HUES48 (cell line): ENCODE measurements at regions not wholly inside any gene's neighbourhood (a gene's known extent, or its start where the extent isn't known, plus 50 kb on each side); places are given as distances from the start of the nearest gene placed in this dataset.
A peak's percentile ranks its signal among the peaks of the same experiment; 100 is the strongest.

ENCODE experiments used
- H3K27ac ChIP-seq: one replicate; pipeline ENCODE4 v1.7.0; 2013; ENCODE audit warnings: low read depth, low read length, inconsistent platforms
- H3K27me3 ChIP-seq: 2 replicates; pipeline ENCODE4 v1.6.1; 2013; ENCODE audit warnings: mild to moderate bottlenecking, low read length; ENCODE audit not compliant: control insufficient read depth, insufficient read depth
- H3K36me3 ChIP-seq: 2 replicates; pipeline ENCODE4 v1.6.1; 2013; ENCODE audit warnings: low read length; ENCODE audit not compliant: control insufficient read depth, insufficient read depth
- H3K4me1 ChIP-seq: 2 replicates; pipeline ENCODE4 v1.6.1; 2013; ENCODE audit warnings: mild to moderate bottlenecking, low read length; ENCODE audit not compliant: control insufficient read depth, insufficient read depth
- H3K4me3 ChIP-seq: 2 replicates; pipeline ENCODE4 v1.5.1; 2013; ENCODE audit warnings: mild to moderate bottlenecking, low read depth, low read length
- H3K9ac ChIP-seq: 2 replicates; pipeline ENCODE4 v1.6.1; 2013; ENCODE audit warnings: mild to moderate bottlenecking, low read depth, low read length, moderate library complexity
- H3K9me3 ChIP-seq: 2 replicates; pipeline ENCODE4 v1.6.1; 2013; ENCODE audit warnings: low read length; ENCODE audit not compliant: control insufficient read depth, insufficient read depth

- Histone ChIP-seq H3K9ac (no peak overlapping the region), H3K27ac (no peak overlapping the region), H3K27me3 (no peaks in the 10 kb centered on the region), H3K9me3 (no peaks in the 10 kb centered on the region), H3K4me3 (no peak overlapping the region), H3K4me1 (peaks cover 12% of the 10 kb centered on the region), H3K36me3 (no peaks in the 10 kb centered on the region)
These were observed 202.8 kb downstream of the AUH start for GRCh38 chr9:91158946-91159345.

- Histone ChIP-seq H3K4me3 (peak overlapping the region; percentile 18; the same call in 1 of the 2 replicates), H3K27me3 (no peaks in the 10 kb centered on the region), H3K4me1 (peaks cover 12% of the 10 kb centered on the region), H3K9me3 (no peaks in the 10 kb centered on the region), H3K27ac (no peak overlapping the region), H3K36me3 (no peaks in the 10 kb centered on the region), H3K9ac (no peak overlapping the region)
These were observed 202.0 kb downstream of the AUH start for GRCh38 chr9:91159664-91160121.

DNA sequence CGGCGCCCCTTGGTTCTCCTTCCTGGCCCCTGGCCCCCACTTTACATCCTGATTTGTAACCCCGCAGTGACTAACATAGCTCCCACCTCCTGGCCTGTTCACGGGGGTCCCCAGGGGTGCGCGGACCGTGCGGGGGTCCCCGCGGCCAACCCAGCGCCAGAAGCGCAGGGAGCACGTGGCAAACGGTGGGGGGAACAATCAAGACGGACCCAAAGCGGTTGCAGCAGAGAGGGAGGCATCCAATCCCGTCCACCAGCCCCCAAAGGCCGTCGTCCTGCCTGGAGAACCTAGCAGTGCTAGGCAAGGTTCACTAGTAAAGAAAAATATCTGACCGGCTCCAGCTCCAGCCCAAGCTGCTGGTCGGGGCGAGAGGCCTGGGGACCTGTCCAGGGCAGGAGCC, 201.5 kb downstream of the AUH start:
- Histone ChIP-seq H3K4me3 (no peak overlapping the region), H3K27ac (no peak overlapping the region), H3K27me3 (no peaks in the 10 kb centered on the region), H3K4me1 (peaks cover 12% of the 10 kb centered on the region), H3K9ac (no peak overlapping the region), H3K9me3 (no peaks in the 10 kb centered on the region), H3K36me3 (no peaks in the 10 kb centered on the region)

DNA sequence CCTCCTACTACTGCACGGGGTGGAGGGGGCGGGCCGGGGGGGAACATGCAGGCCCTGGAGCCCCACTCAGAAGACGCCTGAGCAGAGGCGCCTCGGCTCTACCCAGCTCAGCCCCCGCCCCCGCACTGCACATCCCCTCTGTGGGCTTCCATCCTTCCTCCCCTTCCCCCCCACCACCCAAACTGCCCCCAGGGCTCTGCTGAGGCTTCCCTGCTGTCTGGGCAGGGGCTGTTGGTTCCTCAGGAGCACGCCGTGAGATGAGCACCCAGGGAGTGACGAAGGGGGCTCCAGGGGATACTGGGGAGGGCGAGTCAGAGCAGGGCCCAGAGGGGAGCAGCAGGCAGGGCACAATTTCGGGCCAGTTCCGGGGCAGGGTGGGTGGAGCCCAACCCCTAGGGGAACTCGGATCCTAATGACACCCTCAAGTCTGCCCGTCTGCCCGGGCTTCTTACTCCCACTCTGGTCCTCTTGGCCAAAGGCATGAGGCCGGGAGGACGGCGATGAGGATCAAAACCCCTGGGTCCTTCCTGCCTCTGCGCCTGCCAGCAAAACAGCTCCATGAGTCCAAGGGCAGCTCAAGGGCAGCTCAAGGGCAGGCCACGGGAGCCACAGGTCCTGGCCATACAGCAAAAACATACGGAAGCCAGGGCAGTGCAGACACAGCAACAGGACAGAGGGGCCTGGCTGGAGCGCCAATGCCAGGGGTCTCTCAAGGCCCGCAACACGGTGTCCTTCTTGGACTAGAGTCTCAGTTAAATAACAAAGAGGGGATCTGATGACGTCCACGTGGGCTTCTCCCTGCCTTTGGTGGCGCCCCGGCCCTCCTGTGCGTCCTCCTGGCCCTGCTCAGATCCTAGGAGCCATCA, 200.9 kb downstream of the AUH start:
- Histone ChIP-seq H3K4me1 (peaks cover 12% of the 10 kb centered on the region), H3K4me3 (no peak overlapping the region), H3K27ac (no peak overlapping the region), H3K36me3 (no peaks in the 10 kb centered on the region), H3K9ac (no peak overlapping the region), H3K27me3 (no peaks in the 10 kb centered on the region), H3K9me3 (no peaks in the 10 kb centered on the region)

DNA sequence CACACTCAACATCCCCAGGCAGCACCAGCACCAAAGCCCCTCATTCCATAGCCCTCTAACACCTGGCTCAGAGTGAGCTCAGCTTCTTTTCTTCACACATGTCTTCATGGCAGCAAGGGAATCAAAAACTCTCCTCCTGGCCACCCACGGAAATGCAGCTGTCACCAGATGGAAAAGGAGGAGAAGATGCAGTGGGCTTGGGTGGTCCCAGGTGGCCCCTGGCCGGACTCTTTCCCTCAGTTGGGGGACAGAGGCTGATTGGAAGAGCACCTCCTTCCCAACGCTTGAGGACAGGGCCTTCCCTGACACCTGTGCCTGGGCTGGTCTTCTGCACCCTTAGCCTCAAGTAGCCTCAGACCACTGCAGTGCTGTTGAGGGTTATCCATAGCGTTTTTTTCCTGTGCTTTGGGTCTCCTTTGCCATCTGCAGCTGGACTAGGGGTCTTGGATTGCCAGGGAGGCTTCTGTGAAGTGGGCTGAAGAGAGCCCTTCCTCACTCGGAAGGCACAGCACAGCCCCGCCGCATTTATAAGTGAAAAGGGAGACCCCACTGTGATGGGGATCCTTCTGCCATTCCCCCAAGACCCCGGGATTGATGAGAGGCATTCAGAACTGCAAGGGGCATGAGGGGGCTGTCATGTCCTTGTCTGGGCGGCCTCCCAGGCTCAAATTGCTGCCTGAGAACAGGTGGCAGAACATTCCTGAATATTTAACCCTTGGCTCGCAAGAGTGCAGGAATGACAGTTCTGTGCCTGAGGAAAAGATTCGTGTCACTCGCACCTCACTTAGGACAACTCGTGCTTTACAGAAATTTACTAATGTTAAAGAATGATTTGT, 200.0 kb downstream of the AUH start:
- Histone ChIP-seq H3K27ac (no peak overlapping the region), H3K27me3 (no peaks in the 10 kb centered on the region), H3K9me3 (no peaks in the 10 kb centered on the region), H3K36me3 (no peaks in the 10 kb centered on the region), H3K4me3 (no peak overlapping the region), H3K9ac (no peak overlapping the region), H3K4me1 (peaks cover 13% of the 10 kb centered on the region)

- Histone ChIP-seq H3K4me1 (peaks cover 15% of the 10 kb centered on the region), H3K9ac (no peak overlapping the region), H3K9me3 (no peaks in the 10 kb centered on the region), H3K27me3 (no peaks in the 10 kb centered on the region), H3K36me3 (no peaks in the 10 kb centered on the region), H3K27ac (no peak overlapping the region), H3K4me3 (no peak overlapping the region)
These were observed 199.4 kb downstream of the AUH start for GRCh38 chr9:91162311-91162710.

DNA sequence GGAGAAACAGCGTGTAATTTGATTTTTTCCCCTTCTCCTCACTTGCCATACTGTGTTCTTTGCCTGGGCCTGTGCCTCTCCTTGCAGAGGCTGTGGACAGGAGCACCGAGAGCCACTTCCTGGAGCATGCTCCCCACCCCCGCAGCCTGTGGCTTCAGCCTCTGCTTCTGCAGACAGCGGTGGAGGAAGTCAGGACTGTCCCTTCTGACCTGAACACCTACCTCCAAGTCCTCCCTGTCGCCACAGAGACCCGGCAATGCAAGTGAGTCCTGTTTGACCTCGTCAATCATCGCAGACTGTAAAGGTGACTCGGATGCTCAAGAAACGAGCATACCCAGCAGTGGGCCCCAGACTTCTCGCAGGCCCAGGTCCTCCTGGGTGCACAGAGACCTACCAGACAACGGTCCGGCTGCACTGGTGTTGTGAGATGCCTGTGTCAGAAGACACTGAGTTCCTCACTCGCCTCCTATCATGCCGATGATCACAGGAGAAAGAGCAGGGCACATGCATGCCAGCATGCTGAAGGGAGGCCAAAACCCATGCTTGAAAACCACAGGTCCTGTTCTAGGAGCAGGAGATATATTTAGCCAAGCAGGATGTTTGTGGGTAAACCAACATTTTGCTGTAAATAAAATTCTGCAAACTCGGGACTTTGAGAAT, 198.8 kb downstream of the AUH start:
- Histone ChIP-seq H3K9me3 (no peaks in the 10 kb centered on the region), H3K36me3 (no peaks in the 10 kb centered on the region), H3K27me3 (no peaks in the 10 kb centered on the region), H3K9ac (no peak overlapping the region), H3K4me1 (peaks cover 15% of the 10 kb centered on the region), H3K27ac (no peak overlapping the region), H3K4me3 (no peak overlapping the region)

GRCh38 chr9:91163444-91163772, 198.3 kb downstream of the AUH start:
- Histone ChIP-seq H3K4me1 (peaks cover 15% of the 10 kb centered on the region), H3K9ac (no peak overlapping the region), H3K36me3 (no peaks in the 10 kb centered on the region), H3K9me3 (no peaks in the 10 kb centered on the region), H3K27me3 (no peaks in the 10 kb centered on the region), H3K4me3 (no peak overlapping the region), H3K27ac (no peak overlapping the region)

GRCh38 chr9:91163773-91164471, 197.8 kb downstream of the AUH start:
- Histone ChIP-seq H3K27me3 (no peaks in the 10 kb centered on the region), H3K9me3 (no peaks in the 10 kb centered on the region), H3K4me3 (no peak overlapping the region), H3K27ac (no peak overlapping the region), H3K36me3 (no peaks in the 10 kb centered on the region), H3K4me1 (peaks cover 15% of the 10 kb centered on the region), H3K9ac (no peak overlapping the region)
